GM12878 (cell line): ENCODE measurements at regions not wholly inside any gene's neighbourhood (a gene's known extent, or its start where the extent isn't known, plus 50 kb on each side); places are given as distances from the start of the nearest gene placed in this dataset.
"Not testable (repeated sequence)": the region's sequence is repeated elsewhere in the genome, so short reads cannot be mapped to it uniquely, and the experiment has no call there.

Experiments used
- MXI1 ChIP-seq: fragments of 150-350 bp; IDR thresholded peaks from 2 replicates; pipeline ENCODE4 v1.6.1; 2011; ENCODE audit warnings: low read depth, mild to moderate bottlenecking, inconsistent platforms, low read length, improper control_type of control experiment
- MYC ChIP-seq: IDR thresholded peaks from 2 replicates; pipeline ENCODE4 v1.6.1; 2011; ENCODE audit warnings: mild to moderate bottlenecking, low read length, moderate library complexity, inconsistent platforms; ENCODE audit not compliant: insufficient read depth, insufficient replicate concordance, insufficient read length, severe bottlenecking
- POLR2A ChIP-seq: IDR thresholded peaks from 2 replicates; pipeline ENCODE4 v1.6.1; 2011; ENCODE audit warnings: low read depth, mild to moderate bottlenecking, low read length
- POLR2AphosphoS2 ChIP-seq: IDR thresholded peaks from 2 replicates; pipeline ENCODE4 v1.6.1; 2011; ENCODE audit warnings: low read depth, mild to moderate bottlenecking, low read length, improper control_type of control experiment, moderate library complexity
- SP1 ChIP-seq: IDR thresholded peaks from one replicate; pipeline ENCODE4 v1.6.1; 2011; ENCODE audit warnings: low read depth, low read length
- SPI1 ChIP-seq: IDR thresholded peaks from 2 replicates; pipeline ENCODE4 v1.6.1; 2011; ENCODE audit warnings: low read depth, mild to moderate bottlenecking, low read length, moderate library complexity, borderline replicate concordance; ENCODE audit not compliant: insufficient read depth
- SREBF2 ChIP-seq: IDR thresholded peaks from 2 replicates; pipeline ENCODE4 v1.6.1; 2012; ENCODE audit warnings: mild to moderate bottlenecking, low read length
- SUPT20H ChIP-seq: IDR thresholded peaks from 2 replicates; pipeline ENCODE4 v1.6.1; 2011; ENCODE audit warnings: low read depth, mild to moderate bottlenecking, low read length, moderate library complexity, borderline replicate concordance; ENCODE audit not compliant: control insufficient read depth
- YY1 ChIP-seq: IDR thresholded peaks from 2 replicates; pipeline ENCODE4 v1.6.1; 2011; ENCODE audit warnings: low read depth, mild to moderate bottlenecking, low read length
- ZNF274 ChIP-seq: IDR thresholded peaks from one replicate; pipeline ENCODE4 v1.8.0; 2011; ENCODE audit not compliant: insufficient read length, insufficient read depth
- TF ChIP-seq, protein P1 (sequence below): IDR thresholded peaks from 2 replicates; pipeline ENCODE4 v1.6.1; 2012; ENCODE audit warnings: low read depth, low read length, improper control_type of control experiment
- TF ChIP-seq, protein P2 (sequence below), 3 experiments: IDR thresholded peaks in 2 of 3; conservative IDR thresholded peaks in 1 of 3; 2 replicates each; pipeline ENCODE4 v1.5.1; 2011; ENCODE audit warnings: low read depth in 3 of 3, low read length in 3 of 3, mild to moderate bottlenecking in 3 of 3, control low read depth in 2 of 3, moderate library complexity in 2 of 3, inconsistent platforms in 1 of 3, mixed read lengths in 1 of 3; ENCODE audit not compliant: control insufficient read depth in 2 of 3, insufficient read depth in 1 of 3; ENCODE audit errors: extremely low read depth in 1 of 3
- TF ChIP-seq, protein P3 (sequence below): fragments of 450-650 bp; IDR thresholded peaks from 2 replicates; pipeline ENCODE4 v1.6.1; 2017; ENCODE audit warnings: mild to moderate bottlenecking
- TF ChIP-seq, protein P4 (sequence below): fragments of 150-350 bp; IDR thresholded peaks from 2 replicates; pipeline ENCODE4 v1.6.1; 2014; ENCODE audit warnings: mild to moderate bottlenecking, low read depth, low read length

DNA sequence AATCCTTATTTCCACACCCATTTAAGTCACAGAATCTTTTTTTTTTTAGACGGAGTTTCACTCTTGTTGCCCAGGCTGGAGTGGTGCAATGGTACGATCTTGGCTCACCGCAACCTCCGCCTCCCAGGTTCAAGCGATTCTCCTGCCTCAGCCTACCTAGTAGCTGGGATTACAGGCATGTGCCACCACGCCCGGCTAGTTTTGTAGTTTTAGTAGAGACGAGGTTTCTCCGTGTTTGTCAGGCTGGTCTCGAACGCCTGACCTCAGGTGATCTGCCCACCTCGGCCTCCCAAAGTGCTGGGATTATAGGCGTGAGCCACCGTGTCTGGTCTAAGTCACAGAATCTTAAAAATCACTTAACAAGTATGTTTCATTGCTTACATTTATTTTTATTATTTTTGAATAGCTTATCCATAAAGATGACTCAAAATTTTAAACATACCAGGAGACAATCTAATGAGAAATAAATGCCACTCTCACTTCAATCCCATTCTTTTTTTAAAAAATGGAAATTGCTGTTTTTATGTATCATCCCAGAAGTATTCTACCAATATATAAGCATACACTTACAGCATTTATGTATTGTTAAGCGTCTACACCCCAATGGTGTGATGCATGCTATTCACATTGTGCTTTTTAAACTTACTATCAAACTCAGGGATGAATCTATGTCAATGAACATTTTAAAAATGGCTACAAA lies 338.5 kb downstream of the RFPL4B start:
- TF ChIP-seq, protein P1, sequence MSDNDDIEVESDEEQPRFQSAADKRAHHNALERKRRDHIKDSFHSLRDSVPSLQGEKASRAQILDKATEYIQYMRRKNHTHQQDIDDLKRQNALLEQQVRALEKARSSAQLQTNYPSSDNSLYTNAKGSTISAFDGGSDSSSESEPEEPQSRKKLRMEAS = not testable (repeated sequence)
- TF ChIP-seq YY1, MYC, SPI1, ZNF274, POLR2A, SREBF2, SP1, MXI1, SUPT20H, POLR2AphosphoS2: not testable (repeated sequence)
- TF ChIP-seq, protein P2, sequence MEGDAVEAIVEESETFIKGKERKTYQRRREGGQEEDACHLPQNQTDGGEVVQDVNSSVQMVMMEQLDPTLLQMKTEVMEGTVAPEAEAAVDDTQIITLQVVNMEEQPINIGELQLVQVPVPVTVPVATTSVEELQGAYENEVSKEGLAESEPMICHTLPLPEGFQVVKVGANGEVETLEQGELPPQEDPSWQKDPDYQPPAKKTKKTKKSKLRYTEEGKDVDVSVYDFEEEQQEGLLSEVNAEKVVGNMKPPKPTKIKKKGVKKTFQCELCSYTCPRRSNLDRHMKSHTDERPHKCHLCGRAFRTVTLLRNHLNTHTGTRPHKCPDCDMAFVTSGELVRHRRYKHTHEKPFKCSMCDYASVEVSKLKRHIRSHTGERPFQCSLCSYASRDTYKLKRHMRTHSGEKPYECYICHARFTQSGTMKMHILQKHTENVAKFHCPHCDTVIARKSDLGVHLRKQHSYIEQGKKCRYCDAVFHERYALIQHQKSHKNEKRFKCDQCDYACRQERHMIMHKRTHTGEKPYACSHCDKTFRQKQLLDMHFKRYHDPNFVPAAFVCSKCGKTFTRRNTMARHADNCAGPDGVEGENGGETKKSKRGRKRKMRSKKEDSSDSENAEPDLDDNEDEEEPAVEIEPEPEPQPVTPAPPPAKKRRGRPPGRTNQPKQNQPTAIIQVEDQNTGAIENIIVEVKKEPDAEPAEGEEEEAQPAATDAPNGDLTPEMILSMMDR (IDR thresholded peaks at IDR 0.05 in 2 of 3, conservative IDR thresholded peaks at IDR 0.05 in 1 of 3; ENCODE audit: control insufficient read depth in 2 of 3, extremely low read depth in 1 of 3, insufficient read depth in 1 of 3, low read depth in 3 of 3, low read length in 3 of 3) = not testable (repeated sequence)
- TF ChIP-seq, protein P3, sequence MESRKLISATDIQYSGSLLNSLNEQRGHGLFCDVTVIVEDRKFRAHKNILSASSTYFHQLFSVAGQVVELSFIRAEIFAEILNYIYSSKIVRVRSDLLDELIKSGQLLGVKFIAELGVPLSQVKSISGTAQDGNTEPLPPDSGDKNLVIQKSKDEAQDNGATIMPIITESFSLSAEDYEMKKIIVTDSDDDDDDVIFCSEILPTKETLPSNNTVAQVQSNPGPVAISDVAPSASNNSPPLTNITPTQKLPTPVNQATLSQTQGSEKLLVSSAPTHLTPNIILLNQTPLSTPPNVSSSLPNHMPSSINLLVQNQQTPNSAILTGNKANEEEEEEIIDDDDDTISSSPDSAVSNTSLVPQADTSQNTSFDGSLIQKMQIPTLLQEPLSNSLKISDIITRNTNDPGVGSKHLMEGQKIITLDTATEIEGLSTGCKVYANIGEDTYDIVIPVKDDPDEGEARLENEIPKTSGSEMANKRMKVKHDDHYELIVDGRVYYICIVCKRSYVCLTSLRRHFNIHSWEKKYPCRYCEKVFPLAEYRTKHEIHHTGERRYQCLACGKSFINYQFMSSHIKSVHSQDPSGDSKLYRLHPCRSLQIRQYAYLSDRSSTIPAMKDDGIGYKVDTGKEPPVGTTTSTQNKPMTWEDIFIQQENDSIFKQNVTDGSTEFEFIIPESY = not testable (repeated sequence)
- TF ChIP-seq, protein P4, sequence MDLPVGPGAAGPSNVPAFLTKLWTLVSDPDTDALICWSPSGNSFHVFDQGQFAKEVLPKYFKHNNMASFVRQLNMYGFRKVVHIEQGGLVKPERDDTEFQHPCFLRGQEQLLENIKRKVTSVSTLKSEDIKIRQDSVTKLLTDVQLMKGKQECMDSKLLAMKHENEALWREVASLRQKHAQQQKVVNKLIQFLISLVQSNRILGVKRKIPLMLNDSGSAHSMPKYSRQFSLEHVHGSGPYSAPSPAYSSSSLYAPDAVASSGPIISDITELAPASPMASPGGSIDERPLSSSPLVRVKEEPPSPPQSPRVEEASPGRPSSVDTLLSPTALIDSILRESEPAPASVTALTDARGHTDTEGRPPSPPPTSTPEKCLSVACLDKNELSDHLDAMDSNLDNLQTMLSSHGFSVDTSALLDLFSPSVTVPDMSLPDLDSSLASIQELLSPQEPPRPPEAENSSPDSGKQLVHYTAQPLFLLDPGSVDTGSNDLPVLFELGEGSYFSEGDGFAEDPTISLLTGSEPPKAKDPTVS = not testable (repeated sequence)
